ENCODE measurements at regions not wholly inside any gene's neighbourhood (a gene's known extent, or its start where the extent isn't known, plus 50 kb on each side); places are given as distances from the start of the nearest gene placed in this dataset.
A peak's percentile ranks its signal among the peaks of the same experiment; 100 is the strongest.

GRCh38 chr10:25076506-25077177 lies 60.2 kb downstream of the THNSL1 start:
- no peak overlapping the region for H3K27ac ChIP-seq
- CTCF ChIA-PET = no interaction called here

GRCh38 chr10:25078658-25079431 lies 62.4 kb downstream of the THNSL1 start:
- ChIA-PET CTCF (no interaction called here), POLR2A (ENCODE audit: low non-redundant PET) (no interaction called here)
- no peak overlapping the region for H3K27ac ChIP-seq
- no peak for DNase-seq (ENCODE audit: low spot score)
- no peak for TF ChIP-seq CTCF (conservative IDR thresholded peaks at IDR 0.05; ENCODE audit: low read depth)

More at GRCh38 chr10:25076506-25077177, 60.2 kb downstream of the THNSL1 start:
- DNase-seq (ENCODE audit: low spot score) = no peak
- TF ChIP-seq CTCF (conservative IDR thresholded peaks at IDR 0.05; ENCODE audit: low read depth) = no peak
- POLR2A ChIA-PET (ENCODE audit: low non-redundant PET) = no interaction called here

- peak; percentile 78 for DNase-seq (ENCODE audit: low spot score)
- peak; percentile 93 for TF ChIP-seq CTCF (conservative IDR thresholded peaks at IDR 0.05; ENCODE audit: low read depth)
- ChIA-PET POLR2A (ENCODE audit: low non-redundant PET) (interaction anchor here (0.8 kb wide), 1 partner anchor 65 kb away, joined by 4 read pairs; the partner anchor contains the start of gene THNSL1), CTCF (interaction anchor here (0.5 to 2.3 kb wide), 32 partner anchors 10 to 1659 kb away, joined by 3 to 23 read pairs (median 4); no protein-coding TSS in a partner anchor)
- no peak overlapping the region for H3K27ac ChIP-seq
Measured at GRCh38 chr10:25080880-25081581, 64.6 kb downstream of the THNSL1 start.

- ChIA-PET CTCF (interaction anchor here (1.5 kb wide), 1 partner anchor 465 kb away, joined by 6 read pairs; no protein-coding TSS in a partner anchor), POLR2A (ENCODE audit: low non-redundant PET) (no interaction called here)
- H3K27ac ChIP-seq = no peak overlapping the region
- no peak for DNase-seq (ENCODE audit: low spot score)
- no peak for TF ChIP-seq CTCF (conservative IDR thresholded peaks at IDR 0.05; ENCODE audit: low read depth)
Measured at GRCh38 chr10:25082276-25083204, 66.1 kb downstream of the THNSL1 start.

- DNase-seq (ENCODE audit: low spot score) = no peak
- H3K27ac ChIP-seq = no peak overlapping the region
- TF ChIP-seq CTCF (conservative IDR thresholded peaks at IDR 0.05; ENCODE audit: low read depth) = no peak
- ChIA-PET CTCF (no interaction called here), POLR2A (ENCODE audit: low non-redundant PET) (no interaction called here)
Measured at GRCh38 chr10:25083546-25084111, 67.2 kb downstream of the THNSL1 start.

Measured in RWPE1 (cell line).